ENCODE measurements at regions not wholly inside any gene's neighbourhood (a gene's known extent, or its start where the extent isn't known, plus 50 kb on each side); places are given as distances from the start of the nearest gene placed in this dataset.

DNA sequence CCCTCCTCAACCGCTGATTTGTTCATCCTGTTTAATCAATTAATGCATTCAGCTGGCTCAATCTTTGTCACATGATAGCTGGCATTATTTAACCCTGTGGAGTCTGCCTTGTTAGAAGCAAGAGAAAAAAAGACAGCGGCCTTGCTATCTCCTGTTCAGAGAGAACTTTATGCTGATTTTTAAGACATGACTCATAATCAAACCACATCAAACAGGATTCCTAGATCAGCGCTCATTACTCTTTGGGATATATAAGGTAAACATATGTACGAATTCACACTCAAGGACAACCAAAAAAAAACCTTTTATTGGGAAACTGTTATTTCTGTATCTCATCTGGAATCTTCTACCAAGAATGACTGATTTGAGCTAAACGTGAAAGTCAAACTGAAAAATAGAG, 195.1 kb downstream of the C1D start:
- no peak overlapping the region for H3K4me3 ChIP-seq
- DNase-seq (no peak), ATAC-seq (ENCODE audit: insufficient read depth, low FRiP score) (no peak)
- no peaks in the 10 kb centered on the region for H3K36me3 ChIP-seq (ENCODE audit: control insufficient read depth in 4 of 4, insufficient read depth in 4 of 4, low read length in 4 of 4)
- WGBS, 2 donors, result 75 to 90% methylated on average over 5 of the region's 5 CpGs
- no peaks in the 10 kb centered on the region for H3K27me3 ChIP-seq (ENCODE audit: control insufficient read depth in 3 of 3, insufficient read depth in 3 of 3, low read length in 2 of 3)
- no peaks in the 10 kb centered on the region for H3K9me3 ChIP-seq (ENCODE audit: control insufficient read depth in 4 of 4, insufficient read depth in 3 of 4, low read length in 3 of 4)
- TF ChIP-seq CTCF (IDR thresholded peaks at IDR 0.05; ENCODE audit: control extremely low read depth, extremely low read depth), result no peak
- peaks cover 0 to 8% (median 0%) of the 10 kb centered on the region in 5 donors for H3K4me1 ChIP-seq (ENCODE audit: control insufficient read depth in 5 of 5, insufficient read depth in 5 of 5, low read length in 5 of 5)
- H3K9ac ChIP-seq (ENCODE audit: insufficient read depth in 1 of 2, low read length in 2 of 2), result no peak overlapping the region
- no peak overlapping the region for H3K27ac ChIP-seq (ENCODE audit: low read depth in 1 of 2, low read length in 1 of 2)

DNA sequence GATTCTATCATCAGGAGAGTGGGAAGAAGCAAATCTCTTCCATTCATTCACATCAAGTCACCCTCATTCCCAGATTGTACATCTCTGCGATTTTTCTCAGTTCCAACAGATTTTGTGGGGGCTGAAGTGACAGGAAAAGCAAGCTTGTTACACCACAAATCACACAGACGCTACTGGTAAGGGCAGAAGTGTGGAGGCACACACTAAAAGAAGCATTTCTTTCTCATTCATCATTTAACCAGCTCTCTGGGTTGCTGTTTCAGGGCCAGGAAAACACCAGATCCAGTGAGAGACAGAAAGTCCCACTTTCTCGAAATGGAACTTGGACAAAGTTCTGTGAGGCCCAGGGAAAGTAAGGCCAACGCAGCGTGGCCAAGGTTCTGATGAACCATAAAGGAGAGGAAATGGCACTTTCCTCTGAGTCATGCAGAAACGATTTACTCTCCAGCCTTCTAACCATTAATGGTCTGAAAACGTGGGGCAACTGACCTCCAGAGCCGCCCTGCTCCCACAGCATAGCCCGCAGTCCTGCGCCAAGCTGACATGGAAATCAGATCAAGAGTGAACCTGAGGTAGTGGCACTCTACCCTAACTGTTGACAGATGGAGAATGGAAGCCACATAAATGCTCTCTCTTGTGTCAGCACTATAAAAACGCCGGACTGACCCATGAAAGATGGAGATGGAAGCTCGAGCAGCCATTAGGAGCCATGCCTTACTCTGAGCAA, 191.0 kb downstream of the C1D start:
- Histone ChIP-seq H3K4me3 (no peak overlapping the region), H3K36me3 (ENCODE audit: control insufficient read depth in 4 of 4, insufficient read depth in 4 of 4, low read length in 4 of 4) (no peaks in the 10 kb centered on the region), H3K9me3 (ENCODE audit: control insufficient read depth in 4 of 4, insufficient read depth in 3 of 4, low read length in 3 of 4) (no peaks in the 10 kb centered on the region), H3K27me3 (ENCODE audit: control insufficient read depth in 3 of 3, insufficient read depth in 3 of 3, low read length in 2 of 3) (no peaks in the 10 kb centered on the region), H3K9ac (ENCODE audit: insufficient read depth in 1 of 2, low read length in 2 of 2) (no peak overlapping the region), H3K27ac (ENCODE audit: low read depth in 1 of 2, low read length in 1 of 2) (no peak overlapping the region), H3K4me1 (ENCODE audit: control insufficient read depth in 5 of 5, insufficient read depth in 5 of 5, low read length in 5 of 5) (peaks cover 0 to 4% (median 0%) of the 10 kb centered on the region in 5 donors)
- no peak for DNase-seq
- ATAC-seq (ENCODE audit: insufficient read depth, low FRiP score), result no peak
- WGBS, 2 donors, result 59 to 70% methylated on average over 13 of the region's 13 CpGs
- TF ChIP-seq CTCF (IDR thresholded peaks at IDR 0.05; ENCODE audit: control extremely low read depth, extremely low read depth), result no peak

DNA sequence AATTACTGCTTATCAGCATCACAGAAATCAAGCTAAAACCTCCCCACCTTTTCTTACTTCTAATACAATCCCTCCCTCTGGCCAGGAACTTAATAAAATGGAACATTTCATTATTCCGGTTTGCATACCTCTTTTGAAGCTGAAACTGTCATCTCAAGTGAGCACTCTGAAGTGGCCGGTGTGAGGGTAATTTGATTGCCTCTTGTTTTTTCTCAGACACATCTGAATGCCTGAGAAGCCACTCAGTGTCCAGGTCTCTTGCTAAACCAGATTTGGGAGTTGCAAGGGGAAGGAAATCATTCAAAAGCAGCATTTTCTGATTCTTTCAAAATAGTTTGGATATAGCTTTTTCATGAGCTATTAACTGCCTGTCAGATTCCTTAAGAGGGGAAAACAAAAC, 190.3 kb downstream of the C1D start:
- no peak overlapping the region for H3K9ac ChIP-seq (ENCODE audit: insufficient read depth in 1 of 2, low read length in 2 of 2)
- no peaks in the 10 kb centered on the region for H3K27me3 ChIP-seq (ENCODE audit: control insufficient read depth in 3 of 3, insufficient read depth in 3 of 3, low read length in 2 of 3)
- no peak for TF ChIP-seq CTCF (IDR thresholded peaks at IDR 0.05; ENCODE audit: control extremely low read depth, extremely low read depth)
- H3K27ac ChIP-seq (ENCODE audit: low read depth in 1 of 2, low read length in 1 of 2), result no peak overlapping the region
- 74 to 88% methylated on average over 2 of the region's 2 CpGs for WGBS, 2 donors
- H3K4me1 ChIP-seq (ENCODE audit: control insufficient read depth in 5 of 5, insufficient read depth in 5 of 5, low read length in 5 of 5), result peaks cover 0 to 4% (median 0%) of the 10 kb centered on the region in 5 donors
- no peaks in the 10 kb centered on the region for H3K9me3 ChIP-seq (ENCODE audit: control insufficient read depth in 4 of 4, insufficient read depth in 3 of 4, low read length in 3 of 4)
- H3K4me3 ChIP-seq, result no peak overlapping the region
- ATAC-seq (ENCODE audit: insufficient read depth, low FRiP score) (no peak), DNase-seq (no peak)
- no peaks in the 10 kb centered on the region for H3K36me3 ChIP-seq (ENCODE audit: control insufficient read depth in 4 of 4, insufficient read depth in 4 of 4, low read length in 4 of 4)

- WGBS, 2 donors, result 97 to 98% methylated on average over 3 of the region's 3 CpGs
- no peak for TF ChIP-seq CTCF (IDR thresholded peaks at IDR 0.05; ENCODE audit: control extremely low read depth, extremely low read depth)
- no peak overlapping the region for H3K27ac ChIP-seq (ENCODE audit: low read depth in 1 of 2, low read length in 1 of 2)
These were observed 188.9 kb downstream of the C1D start for GRCh38 chr2:67873916-67874315.

More at GRCh38 chr2:67873916-67874315, 188.9 kb downstream of the C1D start:
- H3K4me3 ChIP-seq, result no peak overlapping the region
- H3K4me1 ChIP-seq (ENCODE audit: control insufficient read depth in 5 of 5, insufficient read depth in 5 of 5, low read length in 5 of 5), result no peaks in the 10 kb centered on the region
- ATAC-seq (ENCODE audit: insufficient read depth, low FRiP score), result no peak
- H3K36me3 ChIP-seq (ENCODE audit: control insufficient read depth in 4 of 4, insufficient read depth in 4 of 4, low read length in 4 of 4), result no peaks in the 10 kb centered on the region
- DNase-seq, result no peak
- no peaks in the 10 kb centered on the region for H3K9me3 ChIP-seq (ENCODE audit: control insufficient read depth in 4 of 4, insufficient read depth in 3 of 4, low read length in 3 of 4)
- no peaks in the 10 kb centered on the region for H3K27me3 ChIP-seq (ENCODE audit: control insufficient read depth in 3 of 3, insufficient read depth in 3 of 3, low read length in 2 of 3)
- H3K9ac ChIP-seq (ENCODE audit: insufficient read depth in 1 of 2, low read length in 2 of 2), result no peak overlapping the region
